Effector memory CD8-positive, alpha-beta T cell (primary cell): ENCODE measurements at regions not wholly inside any gene's neighbourhood (a gene's known extent, or its start where the extent isn't known, plus 50 kb on each side); places are given as distances from the start of the nearest gene placed in this dataset.
"Not testable (repeated sequence)": the region's sequence is repeated elsewhere in the genome, so short reads cannot be mapped to it uniquely, and the experiment has no call there.

Experiments
- ATAC-seq: fragments of 150-1000 bp; cut with Tn5 transposase; replicated peaks from 2 replicates; pipeline ENCODE4 v1.10.0; 2021; ENCODE audit warnings: mild to moderate bottlenecking, moderate library complexity
- DNase-seq, 3 experiments: peaks; one replicate each; pipeline ENCODE4 v3.0.0; 2021
- H3K27ac Mint-ChIP-seq, 2 donors: one replicate each; pipeline ENCODE4 v1.8.0; 2022; ENCODE audit warnings: mild to moderate bottlenecking in 2 of 2, mixed read lengths in 2 of 2, moderate library complexity in 2 of 2
- H3K27me3 Mint-ChIP-seq, 2 donors: one replicate each; pipeline ENCODE4 v1.8.0; 2022; ENCODE audit warnings: mixed read lengths in 2 of 2
- H3K36me3 Mint-ChIP-seq: one replicate; pipeline ENCODE4 v1.8.0; 2022; ENCODE audit warnings: mild to moderate bottlenecking, moderate library complexity, mixed read lengths; ENCODE audit not compliant: insufficient read depth
- H3K4me1 Mint-ChIP-seq, 2 donors: one replicate each; pipeline ENCODE4 v1.8.0; 2022; ENCODE audit warnings: low read depth in 2 of 2, mixed read lengths in 2 of 2
- H3K4me3 Mint-ChIP-seq, 2 donors: one replicate each; pipeline ENCODE4 v1.8.0; 2022; ENCODE audit warnings: mild to moderate bottlenecking in 2 of 2, mixed read lengths in 2 of 2, moderate library complexity in 2 of 2
- H3K9me3 Mint-ChIP-seq, 2 donors: one replicate each; pipeline ENCODE4 v1.8.0; 2022; ENCODE audit warnings: mixed read lengths in 2 of 2

DNA sequence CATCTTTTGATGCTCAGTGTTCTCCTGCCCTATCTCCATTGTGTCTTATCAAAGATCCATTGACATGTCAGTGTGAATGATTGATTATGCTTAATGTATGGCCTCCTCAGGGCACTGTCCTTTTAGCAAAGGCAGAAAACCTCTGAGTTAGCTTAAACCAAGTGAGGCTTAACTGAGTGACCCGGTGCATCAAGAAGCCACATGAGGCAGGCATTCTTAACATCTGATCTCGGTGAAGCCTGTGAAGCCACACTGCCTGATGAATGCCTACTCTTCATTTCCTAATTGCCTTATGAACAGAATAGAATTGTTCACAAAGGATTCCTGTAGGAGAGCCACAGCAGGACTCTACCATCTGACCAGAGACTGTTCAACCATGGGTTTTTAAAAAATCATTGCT, 168.1 kb upstream of the SOX21 start:
- H3K36me3 Mint-ChIP-seq, result no peaks in the 10 kb centered on the region
- ATAC-seq (no peak), DNase-seq (no peak)
- H3K4me3 Mint-ChIP-seq, result no peak overlapping the region
- H3K27me3 Mint-ChIP-seq, result no peaks in the 10 kb centered on the region
- H3K4me1 Mint-ChIP-seq, result no peaks in the 10 kb centered on the region
- H3K9me3 Mint-ChIP-seq, result peaks cover 0 to 3% of the 10 kb centered on the region in 2 donors
- no peak overlapping the region for H3K27ac Mint-ChIP-seq

DNA sequence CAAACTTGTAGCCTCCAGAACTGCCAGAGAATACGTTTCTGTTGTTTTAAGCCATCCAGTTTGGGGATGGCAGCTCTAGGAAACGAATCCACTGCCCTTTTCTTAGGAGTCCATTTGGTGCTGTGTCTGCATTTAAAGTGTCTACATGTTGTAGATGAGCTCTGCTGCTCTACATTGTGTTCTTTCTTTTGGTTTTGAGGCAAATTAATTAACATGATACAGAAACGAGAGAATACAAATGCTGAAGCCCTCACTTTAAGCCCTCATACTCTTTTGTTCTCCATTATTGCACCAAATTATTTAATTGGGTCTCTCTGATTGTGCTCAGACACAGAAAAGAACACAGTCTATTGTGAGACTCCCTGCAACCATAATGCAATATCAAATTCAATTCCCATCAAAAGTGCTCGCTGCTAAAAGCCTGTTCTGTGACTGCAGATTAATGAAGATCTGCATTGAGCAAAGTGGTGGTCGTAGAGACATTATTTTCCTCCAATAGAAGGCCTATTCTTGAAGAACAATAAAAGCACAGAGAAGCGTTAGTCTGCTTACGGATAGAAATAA, 166.3 kb upstream of the SOX21 start:
- no peaks in the 10 kb centered on the region for H3K4me1 Mint-ChIP-seq
- ATAC-seq, result no peak
- H3K9me3 Mint-ChIP-seq, result peaks cover 0 to 3% of the 10 kb centered on the region in 2 donors
- DNase-seq, result no peak
- H3K4me3 Mint-ChIP-seq, result no peak overlapping the region
- H3K36me3 Mint-ChIP-seq, result no peaks in the 10 kb centered on the region
- no peak overlapping the region for H3K27ac Mint-ChIP-seq
- no peaks in the 10 kb centered on the region for H3K27me3 Mint-ChIP-seq

- Mint-ChIP-seq H3K27ac (no peak overlapping the region), H3K27me3 (peaks cover 0 to 17% of the 10 kb centered on the region in 2 donors), H3K36me3 (peaks cover 3% of the 10 kb centered on the region), H3K4me1 (peaks cover 7% of the 10 kb centered on the region in 2 donors), H3K4me3 (no peak overlapping the region), H3K9me3 (peaks cover 0 to 2% of the 10 kb centered on the region in 2 donors)
- DNase-seq (no peak), ATAC-seq (no peak)
These were observed 152.1 kb upstream of the SOX21 start for GRCh38 chr13:94864474-94864873.

- peak overlapping the region; percentile 73 to 82 for H3K4me3 Mint-ChIP-seq
- H3K27me3 Mint-ChIP-seq, result peaks cover 0 to 28% of the 10 kb centered on the region in 2 donors
- ATAC-seq, result no peak
- H3K4me1 Mint-ChIP-seq, result peaks cover 7% of the 10 kb centered on the region in 2 donors
- no peaks in the 10 kb centered on the region for H3K9me3 Mint-ChIP-seq
- H3K27ac Mint-ChIP-seq, result peak overlapping the region; percentile 89 to 92
- H3K36me3 Mint-ChIP-seq, result peaks cover 3% of the 10 kb centered on the region
- no peak for DNase-seq
These were observed 148.6 kb upstream of the SOX21 start for GRCh38 chr13:94860981-94861407.

- H3K9me3 Mint-ChIP-seq, result no peaks in the 10 kb centered on the region
- no peak for DNase-seq
- H3K4me3 Mint-ChIP-seq, result no peak overlapping the region
- H3K36me3 Mint-ChIP-seq, result peaks cover 3% of the 10 kb centered on the region
- H3K27ac Mint-ChIP-seq, result no peak overlapping the region
- ATAC-seq, result no peak
- peaks cover 0 to 23% of the 10 kb centered on the region in 2 donors for H3K27me3 Mint-ChIP-seq
- H3K4me1 Mint-ChIP-seq, result peaks cover 7% of the 10 kb centered on the region in 2 donors
These were observed 147.5 kb upstream of the SOX21 start for GRCh38 chr13:94859811-94860210.

DNA sequence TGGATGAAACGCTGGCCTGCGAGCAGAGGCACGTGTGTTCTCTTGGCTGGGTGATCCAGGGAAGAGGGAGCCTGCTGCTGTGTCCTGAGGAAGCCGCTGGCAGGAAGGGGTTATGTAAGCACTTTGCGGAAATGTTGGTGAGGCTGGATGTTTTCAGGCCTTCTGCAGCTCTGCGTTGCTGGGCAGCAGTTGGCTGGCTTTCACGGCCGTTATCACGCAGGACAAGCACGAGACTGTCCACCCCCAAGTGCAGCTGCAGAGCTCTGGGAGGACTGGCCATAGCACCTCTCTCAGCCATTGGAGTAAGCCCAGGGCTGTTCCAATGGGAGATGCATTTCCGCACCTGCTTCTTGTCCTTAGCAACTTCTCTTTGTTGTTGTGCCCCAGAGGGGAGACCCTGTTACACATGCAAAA, 146.9 kb upstream of the SOX21 start:
- Mint-ChIP-seq H3K27me3 (peaks cover 0 to 18% of the 10 kb centered on the region in 2 donors), H3K27ac (no peak overlapping the region), H3K9me3 (no peaks in the 10 kb centered on the region), H3K36me3 (peaks cover 3% of the 10 kb centered on the region), H3K4me1 (peaks cover 7% of the 10 kb centered on the region in 2 donors), H3K4me3 (no peak overlapping the region)
- ATAC-seq, result no peak
- no peak for DNase-seq

GRCh38 chr13:94858856-94859255, 146.5 kb upstream of the SOX21 start:
- ATAC-seq (no peak), DNase-seq (no peak)
- Mint-ChIP-seq H3K27ac (no peak overlapping the region), H3K9me3 (no peaks in the 10 kb centered on the region), H3K27me3 (peaks cover 0 to 18% of the 10 kb centered on the region in 2 donors), H3K4me3 (no peak overlapping the region), H3K4me1 (peaks cover 7% of the 10 kb centered on the region in 2 donors), H3K36me3 (peaks cover 3% of the 10 kb centered on the region)

DNA sequence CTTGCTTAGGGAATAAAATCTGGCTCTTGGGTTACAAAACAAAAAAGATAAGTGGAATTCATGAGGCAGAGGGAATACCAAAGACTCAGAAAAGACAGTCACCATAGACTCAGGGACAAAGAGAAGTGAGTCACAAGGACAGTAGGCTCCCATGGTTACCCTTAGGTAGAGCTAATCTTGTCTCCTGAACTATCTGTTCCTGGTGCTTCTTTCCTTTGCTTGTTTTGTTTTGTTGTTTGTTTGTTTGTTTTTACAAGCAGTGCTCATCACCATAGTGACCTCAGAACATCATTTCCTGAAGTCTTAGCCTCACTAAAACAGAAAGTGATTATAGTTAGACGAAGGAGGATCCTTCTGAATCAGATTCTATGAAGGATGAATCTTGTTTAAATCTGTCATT, 142.3 kb upstream of the SOX21 start:
- DNase-seq (no peak), ATAC-seq (no peak)
- Mint-ChIP-seq H3K4me3 (no peak overlapping the region), H3K27ac (no peak overlapping the region), H3K4me1 (no peaks in the 10 kb centered on the region), H3K36me3 (no peaks in the 10 kb centered on the region), H3K27me3 (peaks cover 0 to 19% of the 10 kb centered on the region in 2 donors), H3K9me3 (no peaks in the 10 kb centered on the region)

- no peak overlapping the region for H3K27ac Mint-ChIP-seq
- DNase-seq, result no peak
- H3K4me1 Mint-ChIP-seq, result no peaks in the 10 kb centered on the region
- no peaks in the 10 kb centered on the region for H3K9me3 Mint-ChIP-seq
- H3K4me3 Mint-ChIP-seq, result no peak overlapping the region
- H3K27me3 Mint-ChIP-seq, result peaks cover 0 to 24% of the 10 kb centered on the region in 2 donors
- no peaks in the 10 kb centered on the region for H3K36me3 Mint-ChIP-seq
- ATAC-seq, result no peak
These were observed 139.2 kb upstream of the SOX21 start for GRCh38 chr13:94851576-94851975.

DNA sequence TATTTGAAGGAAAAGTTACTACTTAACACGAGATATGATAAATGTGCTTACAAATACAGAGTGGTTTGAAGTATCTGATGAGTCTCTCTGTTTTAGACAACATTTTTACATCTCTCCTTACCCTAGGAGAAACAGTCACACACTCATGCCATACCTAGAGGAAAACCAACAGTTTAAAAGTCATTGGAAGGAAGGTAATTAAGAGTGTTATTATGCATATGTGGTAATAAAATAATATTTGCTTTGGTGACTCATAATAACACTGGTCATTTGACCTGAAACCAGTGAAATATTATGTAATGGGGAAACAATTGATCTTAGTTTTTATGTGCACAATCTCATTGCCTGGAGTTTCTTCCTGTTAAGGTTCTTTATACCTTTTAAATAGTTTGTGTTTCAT, 136.9 kb upstream of the SOX21 start:
- no peak for DNase-seq
- H3K4me1 Mint-ChIP-seq, result no peaks in the 10 kb centered on the region
- H3K27ac Mint-ChIP-seq, result no peak overlapping the region
- peaks cover 0 to 19% of the 10 kb centered on the region in 2 donors for H3K27me3 Mint-ChIP-seq
- no peaks in the 10 kb centered on the region for H3K36me3 Mint-ChIP-seq
- no peak overlapping the region for H3K4me3 Mint-ChIP-seq
- no peaks in the 10 kb centered on the region for H3K9me3 Mint-ChIP-seq
- no peak for ATAC-seq

GRCh38 chr13:94842901-94843300, 130.6 kb upstream of the SOX21 start:
- H3K27ac Mint-ChIP-seq, result no peak overlapping the region
- no peaks in the 10 kb centered on the region for H3K27me3 Mint-ChIP-seq

DNA sequence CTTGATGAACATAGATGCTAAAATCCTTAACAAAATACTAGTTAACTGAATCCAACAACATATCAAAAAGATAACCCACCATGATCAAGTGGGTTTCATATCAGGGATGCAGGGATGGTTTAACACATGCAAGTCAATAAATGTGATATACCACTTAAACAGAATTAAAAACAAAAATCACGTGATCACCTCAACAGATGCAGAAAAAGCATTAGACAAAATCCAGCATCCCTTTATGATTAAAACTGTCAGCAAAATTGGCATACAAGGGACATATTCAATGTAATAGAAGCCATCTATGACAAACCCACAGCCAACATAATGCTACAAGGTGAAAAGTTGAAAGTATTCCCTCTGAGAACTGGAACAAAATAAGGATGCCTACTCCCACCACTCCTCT, 124.7 kb upstream of the SOX21 start:
- not testable (repeated sequence) for H3K9me3 Mint-ChIP-seq, H3K4me3 Mint-ChIP-seq, H3K27ac Mint-ChIP-seq, H3K36me3 Mint-ChIP-seq, H3K4me1 Mint-ChIP-seq, ATAC-seq, DNase-seq
- peaks cover 0 to 22% of the 10 kb centered on the region in 2 donors for H3K27me3 Mint-ChIP-seq

More at GRCh38 chr13:94842901-94843300, 130.6 kb upstream of the SOX21 start:
- no peaks in the 10 kb centered on the region for H3K9me3 Mint-ChIP-seq
- no peak for ATAC-seq
- no peaks in the 10 kb centered on the region for H3K4me1 Mint-ChIP-seq
- H3K36me3 Mint-ChIP-seq, result no peaks in the 10 kb centered on the region
- H3K4me3 Mint-ChIP-seq, result no peak overlapping the region
- DNase-seq, result no peak

DNA sequence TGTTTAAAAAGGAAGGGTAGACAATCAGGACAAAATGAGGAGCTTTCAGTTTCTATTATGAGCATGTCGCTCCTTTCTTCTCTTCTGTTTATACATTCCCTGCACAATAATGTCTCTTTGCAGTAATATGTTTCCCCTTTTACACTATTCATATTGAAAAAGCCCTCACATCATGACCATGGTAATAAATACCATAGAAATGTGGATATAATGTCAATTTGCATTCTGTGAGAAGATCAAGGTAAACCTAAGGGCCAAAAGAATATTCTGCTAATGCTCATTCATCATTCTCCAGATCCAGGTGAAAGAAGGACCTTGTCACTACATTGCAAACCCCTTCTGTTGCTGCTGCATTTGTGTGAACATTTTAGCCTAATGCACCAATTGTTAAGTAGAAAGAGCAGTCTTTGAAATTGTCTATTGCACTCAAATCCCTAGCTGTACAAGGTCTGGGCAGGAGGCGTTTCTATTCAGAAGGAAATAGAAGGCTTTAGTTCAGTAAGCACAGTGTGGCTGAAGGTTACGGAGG, 117.6 kb upstream of the SOX21 start:
- Mint-ChIP-seq H3K36me3 (no peaks in the 10 kb centered on the region), H3K4me1 (no peaks in the 10 kb centered on the region), H3K4me3 (no peak overlapping the region), H3K9me3 (no peaks in the 10 kb centered on the region), H3K27ac (no peak overlapping the region), H3K27me3 (peaks cover 12 to 29% of the 10 kb centered on the region in 2 donors)
- ATAC-seq (no peak), DNase-seq (no peak)

- Mint-ChIP-seq H3K4me3 (no peak overlapping the region), H3K9me3 (no peaks in the 10 kb centered on the region), H3K4me1 (no peaks in the 10 kb centered on the region), H3K27ac (no peak overlapping the region), H3K27me3 (peaks cover 12 to 23% of the 10 kb centered on the region in 2 donors), H3K36me3 (no peaks in the 10 kb centered on the region)
- ATAC-seq, result no peak
- no peak for DNase-seq
These were observed 117.0 kb upstream of the SOX21 start for GRCh38 chr13:94829185-94829836.
